ENCODE measurements at regions not wholly inside any gene's neighbourhood (a gene's known extent, or its start where the extent isn't known, plus 50 kb on each side); places are given as distances from the start of the nearest gene placed in this dataset.

DNA sequence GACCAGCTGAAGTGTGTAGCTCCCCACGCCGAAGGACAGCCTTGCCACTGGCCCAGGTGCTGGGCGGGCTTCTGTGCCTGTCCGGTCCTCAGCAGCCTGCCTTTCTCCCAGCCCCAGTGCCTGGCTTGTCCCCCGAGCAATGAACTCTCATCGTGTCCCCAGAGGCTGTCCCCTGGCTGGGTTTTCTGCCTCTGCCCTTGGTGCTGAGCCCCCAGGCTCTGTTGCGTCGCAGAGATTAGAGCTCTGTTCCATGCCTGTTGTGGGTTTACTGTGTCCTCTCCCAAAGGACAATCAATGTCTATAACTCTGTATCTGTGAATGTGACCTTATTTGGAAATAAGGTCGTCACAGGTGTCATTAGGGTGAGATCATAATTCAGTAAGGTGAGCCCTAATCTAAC, 226.1 kb upstream of the SHH start:
- Histone ChIP-seq H3K4me1 (ENCODE audit: insufficient read depth) (no peaks in the 10 kb centered on the region), H3K27ac (ENCODE audit: low read depth) (no peak overlapping the region), H3K4me3 (no peak overlapping the region), H4K20me1 (replicated peaks; ENCODE audit: insufficient read depth) (no peaks in the 10 kb centered on the region), H2AFZ (no peak overlapping the region), H3K4me2 (no peak overlapping the region), H3K9me2 (ENCODE audit: insufficient read depth) (no peaks in the 10 kb centered on the region), H3K27me3 (ENCODE audit: insufficient read depth) (no peaks in the 10 kb centered on the region), H3F3A (replicated peaks; ENCODE audit: low read depth) (no peaks in the 10 kb centered on the region), H3K36me3 (ENCODE audit: insufficient read depth) (no peaks in the 10 kb centered on the region), H3K79me2 (replicated peaks; ENCODE audit: insufficient read depth) (no peaks in the 10 kb centered on the region)
- no peak for TF ChIP-seq EZH2 (IDR thresholded peaks at IDR 0.05; ENCODE audit: low read depth, unreplicated experiment)
- no peak for TF ChIP-seq EZH2phosphoT487 (IDR thresholded peaks at IDR 0.05; ENCODE audit: unreplicated experiment)
- TF ChIP-seq, protein P1, sequence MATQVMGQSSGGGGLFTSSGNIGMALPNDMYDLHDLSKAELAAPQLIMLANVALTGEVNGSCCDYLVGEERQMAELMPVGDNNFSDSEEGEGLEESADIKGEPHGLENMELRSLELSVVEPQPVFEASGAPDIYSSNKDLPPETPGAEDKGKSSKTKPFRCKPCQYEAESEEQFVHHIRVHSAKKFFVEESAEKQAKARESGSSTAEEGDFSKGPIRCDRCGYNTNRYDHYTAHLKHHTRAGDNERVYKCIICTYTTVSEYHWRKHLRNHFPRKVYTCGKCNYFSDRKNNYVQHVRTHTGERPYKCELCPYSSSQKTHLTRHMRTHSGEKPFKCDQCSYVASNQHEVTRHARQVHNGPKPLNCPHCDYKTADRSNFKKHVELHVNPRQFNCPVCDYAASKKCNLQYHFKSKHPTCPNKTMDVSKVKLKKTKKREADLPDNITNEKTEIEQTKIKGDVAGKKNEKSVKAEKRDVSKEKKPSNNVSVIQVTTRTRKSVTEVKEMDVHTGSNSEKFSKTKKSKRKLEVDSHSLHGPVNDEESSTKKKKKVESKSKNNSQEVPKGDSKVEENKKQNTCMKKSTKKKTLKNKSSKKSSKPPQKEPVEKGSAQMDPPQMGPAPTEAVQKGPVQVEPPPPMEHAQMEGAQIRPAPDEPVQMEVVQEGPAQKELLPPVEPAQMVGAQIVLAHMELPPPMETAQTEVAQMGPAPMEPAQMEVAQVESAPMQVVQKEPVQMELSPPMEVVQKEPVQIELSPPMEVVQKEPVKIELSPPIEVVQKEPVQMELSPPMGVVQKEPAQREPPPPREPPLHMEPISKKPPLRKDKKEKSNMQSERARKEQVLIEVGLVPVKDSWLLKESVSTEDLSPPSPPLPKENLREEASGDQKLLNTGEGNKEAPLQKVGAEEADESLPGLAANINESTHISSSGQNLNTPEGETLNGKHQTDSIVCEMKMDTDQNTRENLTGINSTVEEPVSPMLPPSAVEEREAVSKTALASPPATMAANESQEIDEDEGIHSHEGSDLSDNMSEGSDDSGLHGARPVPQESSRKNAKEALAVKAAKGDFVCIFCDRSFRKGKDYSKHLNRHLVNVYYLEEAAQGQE (IDR thresholded peaks at IDR 0.05; ENCODE audit: unreplicated experiment), result no peak
- no peak for TF ChIP-seq CTCF (conservative IDR thresholded peaks at IDR 0.05; ENCODE audit: low read depth in 2 of 2)
- TF ChIP-seq ZNF331 (CRISPR knock-in tag; IDR thresholded peaks at IDR 0.05; ENCODE audit: low read depth), result no peak
- no peak for TF ChIP-seq STAT1 (IDR thresholded peaks at IDR 0.05; ENCODE audit: unreplicated experiment)
- TF ChIP-seq POLR2AphosphoS5 (IDR thresholded peaks at IDR 0.05; ENCODE audit: low read depth), result no peak
- no peak for TF ChIP-seq ZNF114 (CRISPR knock-in tag; IDR thresholded peaks at IDR 0.05)
- no peak for TF ChIP-seq JUNB (IDR thresholded peaks at IDR 0.05; ENCODE audit: unreplicated experiment)
- no peak for TF ChIP-seq NANOG (IDR thresholded peaks at IDR 0.05; ENCODE audit: borderline replicate concordance)
- H3K27me3 Mint-ChIP-seq (ENCODE audit: insufficient read depth, low read depth, poor library complexity), result peaks cover 6% of the 10 kb centered on the region
- H3K9me3 Mint-ChIP-seq, result no peaks in the 10 kb centered on the region
- no peak; the same call in 1 of the 3 replicates for ATAC-seq
- no peak for DNase-seq (ENCODE audit: low spot score)
- H3K27ac Mint-ChIP-seq, result no peak overlapping the region
- H3K4me1 Mint-ChIP-seq, result peaks cover 7% of the 10 kb centered on the region; the same call in 2 of the 3 replicates
- H3K36me3 Mint-ChIP-seq (ENCODE audit: low read depth), result no peaks in the 10 kb centered on the region
- no peak overlapping the region for H3K4me3 Mint-ChIP-seq

GRCh38 chr7:156036153-156036552, 223.9 kb upstream of the SHH start:
- Histone ChIP-seq H3K79me2 (replicated peaks; ENCODE audit: insufficient read depth) (no peaks in the 10 kb centered on the region), H4K20me1 (replicated peaks; ENCODE audit: insufficient read depth) (no peaks in the 10 kb centered on the region), H3K36me3 (ENCODE audit: insufficient read depth) (no peaks in the 10 kb centered on the region), H3F3A (replicated peaks; ENCODE audit: low read depth) (no peaks in the 10 kb centered on the region), H2AFZ (no peak overlapping the region), H3K9me2 (ENCODE audit: insufficient read depth) (no peaks in the 10 kb centered on the region), H3K27me3 (ENCODE audit: insufficient read depth) (no peaks in the 10 kb centered on the region), H3K27ac (ENCODE audit: low read depth) (no peak overlapping the region), H3K4me3 (no peak overlapping the region), H3K4me1 (ENCODE audit: insufficient read depth) (no peaks in the 10 kb centered on the region), H3K4me2 (no peak overlapping the region)
- no peak overlapping the region for H3K27ac Mint-ChIP-seq
- H3K4me3 Mint-ChIP-seq, result no peak overlapping the region
- no peak for ATAC-seq
- no peaks in the 10 kb centered on the region for H3K4me1 Mint-ChIP-seq
- DNase-seq (ENCODE audit: low spot score), result no peak
- no peaks in the 10 kb centered on the region for H3K36me3 Mint-ChIP-seq (ENCODE audit: low read depth)
- peaks cover 3% of the 10 kb centered on the region; the same call in 2 of the 3 replicates for H3K9me3 Mint-ChIP-seq
- peaks cover 6% of the 10 kb centered on the region for H3K27me3 Mint-ChIP-seq (ENCODE audit: insufficient read depth, low read depth, poor library complexity)
- TF ChIP-seq STAT1 (IDR thresholded peaks at IDR 0.05; ENCODE audit: unreplicated experiment), result no peak
- no peak for TF ChIP-seq CREB1 (CRISPR knock-in tag; IDR thresholded peaks at IDR 0.05; ENCODE audit: low read depth)
- TF ChIP-seq POLR2AphosphoS5 (IDR thresholded peaks at IDR 0.05; ENCODE audit: low read depth), result no peak
- no peak for TF ChIP-seq NANOG (IDR thresholded peaks at IDR 0.05; ENCODE audit: borderline replicate concordance)
- no peak for TF ChIP-seq JUNB (IDR thresholded peaks at IDR 0.05; ENCODE audit: unreplicated experiment)
- TF ChIP-seq CTCF (conservative IDR thresholded peaks at IDR 0.05; ENCODE audit: low read depth in 2 of 2), result no peak

Measured in GM23338 (cell line).